NCI-H187 treated with DMSO at 0.1 percent for 48 hours (cell line): ENCODE measurements at regions not wholly inside any gene's neighbourhood (a gene's known extent, or its start where the extent isn't known, plus 50 kb on each side); places are given as distances from the start of the nearest gene placed in this dataset.

ENCODE experiments used
- DNase-seq: peaks from one replicate; lab custom pipeline; 2025; lab: John Stamatoyannopoulos, UW

DNA sequence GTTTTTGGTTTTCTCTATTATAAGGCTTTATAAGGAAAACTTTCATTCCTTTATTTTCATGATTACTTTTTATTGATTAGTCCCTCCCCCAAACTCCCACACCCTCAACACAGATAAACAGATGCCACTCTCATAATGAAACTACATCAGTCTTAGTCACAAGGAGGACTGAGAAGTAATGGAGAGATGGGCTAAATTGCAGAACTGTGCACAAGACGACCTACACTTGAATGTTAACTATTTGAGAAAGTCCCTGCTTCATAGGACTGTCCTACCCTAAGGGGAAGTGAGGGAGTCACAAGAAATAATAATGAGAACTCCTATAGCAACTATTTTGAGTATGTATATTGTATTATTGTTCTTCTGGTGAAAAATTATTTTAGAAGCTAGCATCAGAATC, 360.8 kb downstream of the RBM43 start:
- no peak for DNase-seq

DNA sequence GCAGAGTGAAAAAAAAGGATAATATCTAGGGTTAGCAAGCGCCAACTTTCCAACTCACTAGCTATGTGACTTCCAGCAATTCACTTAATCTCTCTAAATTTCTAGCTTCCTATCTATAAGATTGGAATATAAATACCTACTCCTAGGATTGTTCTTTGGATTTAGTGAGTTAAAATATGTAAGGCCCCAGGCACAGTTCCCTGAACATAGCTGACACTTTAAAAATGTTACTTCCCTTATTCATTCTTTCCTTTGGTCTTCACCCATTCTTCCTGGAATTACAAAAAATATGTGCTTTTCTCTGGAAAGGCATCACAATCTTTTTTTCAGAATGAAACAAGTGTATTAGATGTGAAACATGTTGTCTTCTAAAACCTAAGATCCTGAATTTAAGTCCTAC, 365.7 kb downstream of the RBM43 start:
- no peak for DNase-seq

DNA sequence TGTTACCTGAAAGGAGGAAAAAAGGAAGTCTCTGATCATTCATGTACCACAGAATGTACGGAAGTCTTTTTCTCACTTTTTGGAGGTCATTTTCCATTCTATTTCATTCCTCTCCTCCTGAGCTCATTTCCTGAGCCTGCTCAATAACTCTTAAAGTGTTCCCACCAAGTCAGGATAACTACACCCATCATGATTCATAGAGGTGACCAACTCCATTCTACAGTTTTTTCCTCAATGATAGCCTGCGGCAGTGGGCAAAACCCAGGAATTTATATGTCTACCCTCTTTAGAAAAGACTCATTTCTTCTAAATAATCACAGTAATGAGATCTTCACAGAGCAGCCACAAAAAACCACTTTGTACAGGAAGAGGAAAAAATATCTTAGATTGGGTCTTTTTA, 372.5 kb downstream of the RBM43 start:
- no peak for DNase-seq

DNA sequence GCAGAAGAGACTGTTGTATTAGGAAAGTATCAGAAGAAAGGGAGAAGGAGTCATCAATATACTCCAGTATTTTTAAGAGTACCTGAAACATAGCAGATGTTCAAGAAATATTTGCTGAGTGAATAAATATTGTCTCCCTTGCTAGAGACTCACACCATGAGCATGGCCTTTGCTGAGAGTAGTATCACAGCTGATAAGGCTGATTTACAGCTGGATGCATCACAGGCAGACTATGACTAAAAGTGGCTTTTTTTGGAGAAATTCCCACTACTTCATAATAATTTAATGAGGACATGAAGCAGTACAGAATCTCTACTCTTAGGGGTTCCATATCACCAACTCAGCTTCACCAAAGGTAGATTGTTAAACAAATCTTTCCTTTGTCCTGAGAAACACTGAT, 373.3 kb downstream of the RBM43 start:
- DNase-seq, result no peak

DNA sequence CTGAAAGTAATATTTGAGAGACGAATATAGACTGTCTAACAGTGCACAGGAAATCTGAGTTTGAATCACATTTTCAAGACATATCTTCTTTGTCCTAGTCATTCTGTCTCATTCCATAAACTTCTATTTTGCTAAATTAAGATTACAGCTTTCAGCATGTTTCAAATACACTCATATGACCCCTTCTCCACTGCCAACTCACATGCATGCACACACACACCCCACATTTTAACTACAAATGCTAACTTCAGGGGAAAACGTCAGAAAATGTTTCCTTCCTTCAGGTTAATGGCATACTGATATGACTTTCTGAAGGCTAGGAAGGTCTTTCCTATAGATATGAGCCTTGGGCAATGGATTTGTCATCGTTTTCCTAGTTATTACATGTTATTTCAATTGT, 373.7 kb downstream of the RBM43 start:
- no peak for DNase-seq

DNA sequence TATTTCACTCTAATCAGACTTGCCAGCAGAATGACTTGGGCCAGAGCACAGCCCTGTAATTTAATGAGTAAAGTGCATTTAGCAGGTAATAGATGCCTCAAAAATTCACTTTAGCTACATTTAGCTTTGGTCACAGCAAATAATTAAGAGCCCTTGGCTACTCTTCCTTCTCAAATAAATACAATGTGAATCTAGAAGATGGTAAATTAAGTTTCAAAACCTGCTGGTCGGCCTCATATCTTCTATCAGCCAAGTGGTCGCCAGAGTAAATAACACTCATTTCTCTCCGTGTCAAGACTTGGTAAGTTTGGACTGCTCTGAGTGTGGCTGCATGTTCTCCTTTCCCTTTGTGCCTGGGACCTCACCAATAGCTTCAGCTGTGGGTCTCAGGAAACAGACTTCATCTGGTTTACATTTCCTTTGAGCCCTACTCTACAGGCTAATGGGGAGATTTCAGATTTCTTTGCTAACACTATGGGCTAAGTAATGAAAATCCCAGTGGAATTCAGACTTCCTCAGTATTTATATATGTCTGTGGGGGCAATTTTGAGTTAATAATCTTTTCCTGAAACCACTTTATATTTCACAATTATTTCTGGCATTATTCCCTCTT, 375.8 kb downstream of the RBM43 start:
- DNase-seq, result no peak

DNA sequence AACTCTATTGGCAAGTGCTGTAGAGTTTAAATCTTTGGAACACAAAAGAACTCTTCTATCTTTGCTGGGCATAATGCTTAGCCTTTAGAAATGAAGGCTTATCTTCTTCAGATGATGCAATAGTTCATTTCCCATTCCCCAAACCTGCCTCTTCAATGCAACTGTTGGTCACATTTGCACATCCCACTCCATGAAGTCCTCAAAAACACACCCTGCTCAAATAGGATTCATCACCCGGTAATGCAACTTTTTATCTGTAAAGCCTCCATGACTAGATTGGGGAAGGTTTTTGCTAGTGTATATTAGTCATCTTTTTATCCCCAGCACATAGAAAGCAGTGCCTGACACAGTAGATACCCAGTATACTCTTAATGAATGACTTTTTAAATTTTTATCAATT, 376.4 kb downstream of the RBM43 start:
- no peak for DNase-seq

DNA sequence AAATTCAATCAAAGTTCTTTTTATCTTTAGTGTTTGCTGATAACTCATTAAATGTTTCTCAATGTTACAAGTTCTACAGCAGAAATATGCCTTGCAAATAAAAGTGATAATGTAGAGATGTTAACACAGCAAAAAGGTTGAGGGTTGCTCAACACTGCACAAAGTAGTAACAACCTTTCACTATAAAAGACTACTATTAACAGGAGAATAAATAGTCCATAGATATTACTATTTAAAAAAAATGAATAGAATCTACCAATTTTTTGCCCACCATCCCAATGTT, 378.1 kb downstream of the RBM43 start:
- no peak for DNase-seq

DNA sequence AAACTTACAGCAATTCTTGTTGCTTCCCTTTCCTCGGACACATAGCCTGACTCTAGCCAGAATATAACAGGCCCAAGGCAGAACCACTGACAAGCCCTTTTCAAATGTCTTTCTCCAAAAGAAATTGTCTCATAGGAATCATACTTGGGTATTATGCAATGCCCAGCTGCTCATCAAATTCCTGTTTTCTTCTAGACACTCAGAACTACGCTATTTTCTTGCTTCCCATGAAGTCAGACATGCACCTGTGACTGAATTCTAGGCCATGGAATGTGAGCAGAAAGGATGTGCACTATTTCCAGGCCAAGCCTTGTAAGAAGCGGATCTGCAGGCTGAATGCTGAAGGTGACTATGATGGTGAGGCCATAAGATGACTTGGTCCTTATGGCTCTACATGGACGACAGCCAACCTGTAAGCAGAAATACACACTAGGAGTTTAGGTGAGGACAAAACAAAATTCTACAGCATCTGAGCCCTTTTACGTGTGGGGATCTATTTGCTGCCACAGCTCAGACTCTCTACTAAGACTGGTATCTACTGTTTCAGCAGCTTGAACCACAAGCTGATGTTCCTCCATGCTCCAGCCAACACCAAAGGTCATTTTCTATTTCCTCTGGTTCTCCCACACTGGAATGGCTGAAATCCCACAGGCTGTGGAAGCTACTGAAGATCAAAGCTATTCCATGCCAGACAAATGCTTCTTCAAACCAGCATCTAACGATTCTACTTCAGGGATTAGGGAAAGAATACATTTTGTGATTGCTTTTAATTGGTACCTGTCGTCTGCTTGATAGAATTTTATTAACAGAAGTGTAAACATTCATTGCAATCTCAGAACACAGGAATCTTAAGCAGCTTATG, 378.7 kb downstream of the RBM43 start:
- DNase-seq, result no peak

DNA sequence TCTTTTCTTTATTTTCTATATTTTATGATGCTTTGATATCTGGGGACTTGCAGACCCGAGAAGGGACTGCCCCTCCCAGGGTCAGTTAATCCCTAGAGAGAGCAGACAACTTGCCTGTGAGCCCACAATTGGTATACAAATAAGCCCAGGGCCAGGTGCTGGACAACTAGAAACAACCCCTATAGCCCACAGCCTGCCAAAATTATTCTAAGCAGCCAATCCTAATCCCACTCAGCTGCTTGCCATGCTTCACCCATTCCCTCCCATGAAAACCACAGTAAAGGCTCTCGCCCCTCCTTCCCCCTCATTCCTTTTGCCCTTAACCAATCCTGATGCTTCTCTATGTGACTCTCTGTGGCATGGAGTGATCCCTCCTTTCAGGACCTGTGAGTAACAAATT, 380.7 kb downstream of the RBM43 start:
- no peak for DNase-seq

DNA sequence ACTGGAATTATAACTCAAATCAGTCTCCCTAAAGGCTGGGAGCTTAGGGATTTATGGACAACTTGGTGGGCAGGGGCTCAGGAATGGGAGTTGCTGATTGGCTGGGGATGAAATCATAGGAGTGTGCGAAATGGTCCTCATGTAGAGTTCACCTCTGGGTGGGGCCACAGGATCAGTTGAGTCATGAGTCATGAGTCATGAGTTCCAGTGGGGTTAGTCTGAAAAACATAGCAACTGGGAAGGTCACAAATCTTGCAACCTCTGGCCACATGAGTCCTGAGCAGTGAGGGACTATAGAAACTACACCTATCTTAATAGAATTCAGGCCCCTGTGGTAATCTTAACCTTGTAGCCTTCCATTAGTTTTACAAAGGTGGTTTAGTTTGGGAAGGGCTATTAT, 383.3 kb downstream of the RBM43 start:
- DNase-seq, result no peak

DNA sequence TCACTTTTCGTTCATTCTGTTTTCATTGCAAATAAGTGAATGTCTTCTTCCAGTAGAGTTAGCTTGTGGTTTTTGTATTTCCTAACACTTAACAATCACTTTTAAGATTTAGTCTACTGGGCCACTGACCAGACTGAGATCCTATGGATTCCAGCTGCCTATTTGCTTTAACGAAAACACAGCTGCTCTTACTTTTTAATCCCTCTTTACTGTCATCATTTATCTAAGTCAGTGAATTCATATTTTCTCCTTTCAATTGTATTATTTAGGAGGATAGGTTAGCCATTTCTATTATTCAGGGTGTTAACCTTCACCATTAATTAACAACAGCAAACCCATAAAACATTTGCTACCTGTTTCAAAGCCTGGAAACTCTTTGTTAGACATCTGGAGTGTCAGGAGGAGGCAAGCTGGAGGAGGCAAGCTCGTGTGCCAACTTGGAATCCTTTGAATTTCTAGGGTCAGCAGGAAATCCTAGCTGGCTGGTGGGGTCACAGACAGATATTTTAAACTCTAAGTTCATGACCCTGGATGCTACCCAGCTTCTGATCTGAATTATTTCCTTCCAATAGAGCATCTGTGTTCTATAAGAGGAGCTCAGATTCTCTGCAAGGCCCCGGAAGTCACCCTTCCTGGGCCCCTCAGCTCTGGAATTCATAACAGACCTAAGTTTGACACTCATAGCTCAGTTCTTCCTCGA, 385.3 kb downstream of the RBM43 start:
- no peak for DNase-seq

DNA sequence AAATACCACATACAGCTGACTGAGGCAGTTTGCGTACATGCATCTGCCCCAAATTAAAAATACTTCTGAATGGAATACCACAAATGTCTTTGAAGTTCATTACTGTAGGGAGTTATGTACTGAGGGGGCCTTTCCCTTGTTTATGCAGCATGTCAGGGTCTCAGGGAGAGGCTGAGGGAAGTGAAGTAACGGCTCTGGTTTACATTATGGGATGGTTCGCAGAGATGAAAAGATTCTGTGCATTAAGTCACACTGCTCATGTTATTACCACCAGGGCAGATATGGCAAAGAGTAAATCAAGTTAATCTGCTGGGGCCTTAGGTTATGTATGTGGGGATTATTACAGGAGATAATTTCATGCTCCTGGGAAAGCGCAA, 385.9 kb upstream of the RND3 start:
- DNase-seq, result no peak

DNA sequence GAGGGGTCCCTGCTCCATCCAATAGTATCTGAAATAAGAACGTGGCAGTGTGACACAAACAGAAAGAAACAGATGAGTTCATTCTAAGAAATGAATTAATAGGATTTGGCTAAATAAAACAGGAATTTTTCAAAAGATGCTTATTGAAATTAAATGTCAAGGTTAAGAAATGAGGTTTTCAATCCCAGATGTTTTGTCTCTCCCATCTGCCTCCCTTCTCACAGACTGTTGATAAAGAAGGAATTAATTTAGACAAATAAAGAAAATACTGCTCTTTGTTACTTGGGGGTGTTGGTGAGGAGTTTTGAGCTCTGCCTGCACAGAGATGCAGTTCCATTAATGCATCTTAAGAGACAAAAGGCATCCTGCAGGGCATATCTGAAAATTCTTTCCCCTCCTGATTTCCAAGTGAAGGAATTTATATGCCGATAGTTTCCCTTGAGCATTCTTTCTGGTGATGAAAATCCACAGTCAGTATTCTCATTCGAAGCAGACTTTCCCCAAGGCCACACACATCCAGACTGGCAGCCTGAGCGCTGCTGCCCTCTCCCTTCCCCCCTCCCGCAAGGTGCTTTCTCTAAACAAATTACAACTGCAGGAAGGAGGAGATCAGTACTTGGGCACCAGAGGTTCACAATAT, 385.4 kb upstream of the RND3 start:
- no peak for DNase-seq

DNA sequence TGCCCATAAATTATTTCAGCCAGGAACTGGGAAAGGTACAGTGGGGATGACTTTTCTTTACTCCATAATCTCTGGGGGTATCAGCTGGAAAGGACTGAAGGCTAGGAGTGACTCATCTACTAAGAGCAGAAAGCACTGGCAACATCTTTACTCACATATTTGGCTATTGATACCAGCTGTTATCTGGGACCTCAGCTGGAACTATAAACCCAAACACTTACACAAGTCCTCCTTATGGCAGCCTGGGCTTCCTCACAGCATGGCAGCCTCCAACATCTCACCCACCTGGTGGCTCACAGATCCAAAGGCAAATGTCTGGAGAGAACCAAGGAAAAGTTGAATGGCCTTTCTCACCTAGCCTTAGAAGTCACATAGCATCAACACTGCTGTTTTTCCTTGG, 379.0 kb upstream of the RND3 start:
- no peak for DNase-seq

DNA sequence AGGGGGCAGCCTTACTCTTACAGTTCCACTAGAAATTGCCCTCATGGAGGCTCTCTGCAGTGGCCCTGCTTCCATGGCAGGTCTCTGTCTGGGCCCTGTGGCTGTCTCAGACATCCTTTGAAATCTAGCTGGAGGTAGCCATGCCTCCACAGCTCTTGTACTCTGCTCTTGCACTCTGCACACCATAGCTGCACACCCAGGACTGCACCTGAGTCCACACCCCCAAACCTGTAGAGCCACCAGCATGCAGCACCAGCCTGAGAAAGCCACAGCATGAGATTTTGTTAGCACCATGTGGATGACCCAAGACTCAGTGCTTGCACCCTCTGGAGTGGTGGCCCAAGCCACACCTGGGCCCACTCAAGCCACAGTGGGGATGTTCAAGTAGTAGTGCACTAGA, 376.2 kb upstream of the RND3 start:
- DNase-seq, result no peak

DNA sequence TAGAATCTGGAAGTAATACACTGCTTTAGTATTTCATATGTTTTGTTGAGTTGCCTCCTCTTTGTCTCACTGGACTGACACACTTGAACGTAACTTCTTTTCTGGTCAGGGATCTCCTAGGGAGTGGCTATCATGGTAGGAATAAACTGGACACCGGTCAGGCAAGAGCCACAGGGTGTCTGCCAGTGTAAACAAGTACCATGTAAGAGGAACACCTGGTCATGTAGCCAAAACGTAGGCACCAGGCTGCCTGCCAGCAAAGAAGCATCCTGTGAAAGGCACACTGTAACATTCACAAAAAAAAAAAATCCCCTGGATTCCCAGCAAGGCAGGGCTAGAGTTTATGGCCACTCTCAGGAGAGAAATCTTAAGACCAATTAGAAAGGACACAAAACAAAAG, 372.8 kb upstream of the RND3 start:
- DNase-seq, result no peak

DNA sequence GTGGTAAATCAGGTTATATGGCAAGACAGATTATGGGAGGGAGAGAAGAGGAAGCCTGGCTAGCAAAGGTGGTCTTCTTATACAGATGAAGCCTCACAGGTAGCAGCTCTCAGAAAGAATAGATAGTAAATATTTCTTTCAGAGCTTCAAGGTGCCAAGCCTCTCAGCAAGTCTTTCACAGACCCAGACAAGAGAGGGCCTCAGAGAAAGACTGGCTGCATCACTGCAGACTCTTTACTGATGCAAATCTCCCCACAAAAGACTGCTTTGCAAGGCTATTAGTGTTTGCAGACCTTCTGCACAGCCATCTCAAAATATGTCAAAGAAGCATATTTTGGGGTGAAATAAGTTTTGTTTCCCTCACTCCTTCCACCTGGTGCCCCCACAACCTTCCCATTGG, 372.4 kb upstream of the RND3 start:
- no peak for DNase-seq

DNA sequence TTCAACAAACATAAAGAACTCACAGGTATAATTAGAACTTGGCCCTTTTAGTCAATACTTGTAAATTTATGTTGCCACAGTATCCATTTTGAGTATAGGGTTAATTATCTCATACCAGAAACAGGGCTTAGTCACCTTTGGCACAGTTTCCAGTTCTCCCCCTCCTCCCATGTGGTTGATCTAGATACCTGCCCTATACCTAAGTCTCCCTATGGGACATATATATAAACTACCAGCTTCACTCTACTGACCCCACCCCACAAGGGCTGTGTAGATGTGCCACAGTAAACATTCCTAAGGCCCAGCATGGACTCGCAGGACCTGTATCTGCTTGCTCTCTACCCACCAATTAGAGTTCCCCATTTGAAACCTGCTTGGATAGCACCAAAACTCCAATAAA, 371.7 kb upstream of the RND3 start:
- DNase-seq, result no peak

DNA sequence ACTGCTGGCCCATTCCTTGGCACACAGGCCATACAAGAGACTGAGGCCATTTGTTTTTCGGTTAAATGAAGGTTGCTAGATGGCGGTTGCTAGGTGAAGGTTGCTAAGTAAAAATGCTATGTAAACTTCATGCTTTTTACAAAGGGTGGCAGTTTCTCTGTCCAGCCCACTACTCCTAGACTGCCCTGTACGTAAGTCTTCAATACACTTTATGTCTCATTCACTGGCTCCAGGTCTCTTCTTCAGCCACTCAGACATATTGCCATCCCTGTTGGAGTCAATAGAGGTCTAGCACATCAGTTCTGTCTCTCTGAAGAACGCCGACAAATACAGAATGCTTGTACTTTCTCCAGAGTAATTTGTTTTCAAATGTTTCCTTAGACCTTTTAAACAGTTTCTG, 370.9 kb upstream of the RND3 start:
- DNase-seq, result no peak

DNA sequence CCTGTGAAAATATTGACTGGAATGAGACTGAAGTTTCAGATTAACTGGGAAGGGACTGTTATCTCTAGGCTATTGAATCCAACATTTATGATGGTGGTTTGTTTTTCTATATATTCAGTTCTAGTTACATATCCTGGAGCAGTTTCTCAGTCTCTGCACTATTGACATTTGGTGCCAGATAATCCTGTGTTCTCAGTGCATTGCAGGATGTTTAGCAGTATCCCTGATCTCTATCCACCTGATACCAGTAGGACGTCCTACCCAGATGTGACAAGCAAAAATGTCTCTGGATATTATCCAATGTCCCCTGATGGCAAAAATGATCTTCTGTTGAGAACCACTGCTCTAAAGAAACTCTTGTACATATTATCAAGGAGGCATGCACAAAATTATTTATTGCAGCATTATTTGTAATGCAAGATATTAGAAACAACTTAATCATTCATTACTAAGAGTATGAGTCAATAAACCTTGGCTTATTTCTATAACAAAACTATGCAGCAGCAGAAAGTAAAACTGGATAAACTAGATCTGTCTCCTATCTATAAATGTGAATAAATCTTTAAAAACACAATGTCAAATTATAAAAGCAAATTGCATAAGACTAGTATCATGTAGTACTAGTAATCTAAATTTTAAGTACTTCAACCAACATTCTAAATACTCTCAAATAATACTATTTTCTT, 369.3 kb upstream of the RND3 start:
- DNase-seq, result no peak

DNA sequence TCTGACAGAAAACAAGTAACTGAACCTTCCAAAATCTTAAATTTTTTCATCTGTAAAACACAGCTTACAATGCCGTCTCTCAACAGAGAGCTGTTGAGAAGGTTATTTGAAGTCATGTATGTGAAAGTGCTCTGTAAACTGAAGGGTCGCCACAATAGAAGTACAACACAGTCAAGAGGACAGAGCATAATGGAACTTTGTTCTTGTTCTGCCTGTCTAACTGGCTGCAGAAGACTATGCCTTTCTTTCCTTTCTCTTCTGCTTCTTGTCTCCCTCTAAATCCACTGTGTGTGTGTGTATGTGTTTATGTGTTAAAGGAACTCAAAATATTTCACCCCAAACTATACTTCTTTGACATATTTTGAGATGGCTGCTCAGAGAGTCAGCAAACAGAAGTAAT, 365.8 kb upstream of the RND3 start:
- DNase-seq, result no peak

DNA sequence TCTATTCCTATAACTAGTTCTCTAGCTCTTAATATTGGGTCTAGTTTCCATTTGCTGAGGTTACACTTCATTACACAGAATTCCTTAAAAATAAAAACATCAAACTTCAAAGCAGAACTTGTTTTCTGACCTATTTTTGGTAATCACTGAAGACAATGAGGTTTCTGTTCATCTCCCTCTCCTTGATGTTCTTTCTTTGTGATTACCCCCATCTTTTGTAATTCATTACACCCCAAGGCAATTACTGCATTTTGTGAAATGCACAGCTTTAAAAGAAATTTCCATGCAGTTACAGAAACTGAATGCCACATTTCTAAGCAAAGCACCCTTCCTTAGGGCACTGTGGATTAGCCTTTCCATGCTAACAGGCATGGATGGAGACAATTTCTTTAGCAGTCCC, 363.2 kb upstream of the RND3 start:
- no peak for DNase-seq
